Nephron progenitor cell (in vitro differentiated cells): ENCODE measurements at regions not wholly inside any gene's neighbourhood (a gene's known extent, or its start where the extent isn't known, plus 50 kb on each side); places are given as distances from the start of the nearest gene placed in this dataset.

Experiments used
- DNase-seq: peaks from one replicate; pipeline ENCODE4 v3.0.0; 2021
- H3K27ac Mint-ChIP-seq: 2 replicates; pipeline ENCODE4 v1.8.0; 2021; ENCODE audit warnings: mild to moderate bottlenecking, moderate library complexity, mixed read lengths
- H3K27me3 Mint-ChIP-seq: 2 replicates; pipeline ENCODE4 v1.8.0; 2021; ENCODE audit warnings: mild to moderate bottlenecking, low read depth, mixed read lengths; ENCODE audit not compliant: poor library complexity
- H3K36me3 Mint-ChIP-seq: 2 replicates; pipeline ENCODE4 v1.8.0; 2021; ENCODE audit warnings: low read depth, mixed read lengths
- H3K4me1 Mint-ChIP-seq: 2 replicates; pipeline ENCODE4 v1.8.0; 2021; ENCODE audit warnings: mixed read lengths
- H3K4me3 Mint-ChIP-seq: 2 replicates; pipeline ENCODE4 v1.8.0; 2021; ENCODE audit warnings: mild to moderate bottlenecking, moderate library complexity, mixed read lengths
- H3K9me3 Mint-ChIP-seq: 2 replicates; pipeline ENCODE4 v1.8.0; 2021; ENCODE audit warnings: mild to moderate bottlenecking, moderate library complexity, mixed read lengths
- CTCF ChIP-seq: fragments of 200-600 bp; sonication (generic); IDR thresholded peaks from 2 replicates; pipeline ENCODE4 v1.5.0; 2021; ENCODE audit warnings: antibody characterized with exemption

- no peak overlapping the region for H3K27ac Mint-ChIP-seq
- peaks cover 4% of the 10 kb centered on the region for H3K27me3 Mint-ChIP-seq
- H3K9me3 Mint-ChIP-seq, result no peaks in the 10 kb centered on the region
- no peak for DNase-seq
- TF ChIP-seq CTCF, result no peak
- peaks cover 11% of the 10 kb centered on the region for H3K4me1 Mint-ChIP-seq
- no peak overlapping the region for H3K4me3 Mint-ChIP-seq
- no peaks in the 10 kb centered on the region for H3K36me3 Mint-ChIP-seq
Measured at GRCh38 chr13:104357672-104358354, 1291.6 kb upstream of the SLC10A2 start.

- no peak overlapping the region for H3K27ac Mint-ChIP-seq
- H3K9me3 Mint-ChIP-seq, result no peaks in the 10 kb centered on the region
- DNase-seq, result no peak
- peaks cover 4% of the 10 kb centered on the region for H3K27me3 Mint-ChIP-seq
- TF ChIP-seq CTCF, result no peak
- no peaks in the 10 kb centered on the region for H3K36me3 Mint-ChIP-seq
- peaks cover 11% of the 10 kb centered on the region for H3K4me1 Mint-ChIP-seq
- no peak overlapping the region for H3K4me3 Mint-ChIP-seq
Measured at GRCh38 chr13:104357174-104357573, 1291.0 kb upstream of the SLC10A2 start.

GRCh38 chr13:104355041-104355670 is 1288.9 kb upstream of the SLC10A2 start:
- Mint-ChIP-seq H3K4me3 (no peak overlapping the region), H3K27me3 (peaks cover 4% of the 10 kb centered on the region), H3K4me1 (peaks cover 11% of the 10 kb centered on the region), H3K9me3 (peaks cover 3% of the 10 kb centered on the region), H3K36me3 (no peaks in the 10 kb centered on the region), H3K27ac (no peak overlapping the region)
- no peak for TF ChIP-seq CTCF
- DNase-seq, result no peak

GRCh38 chr13:104327211-104327610 is 1261.0 kb upstream of the SLC10A2 start:
- DNase-seq, result no peak
- Mint-ChIP-seq H3K36me3 (no peaks in the 10 kb centered on the region), H3K9me3 (peaks cover 22% of the 10 kb centered on the region), H3K4me1 (no peaks in the 10 kb centered on the region), H3K27ac (no peak overlapping the region), H3K27me3 (no peaks in the 10 kb centered on the region), H3K4me3 (no peak overlapping the region)
- no peak for TF ChIP-seq CTCF

GRCh38 chr13:104326523-104326922 is 1260.3 kb upstream of the SLC10A2 start:
- H3K27me3 Mint-ChIP-seq, result no peaks in the 10 kb centered on the region
- H3K4me3 Mint-ChIP-seq, result no peak overlapping the region
- no peaks in the 10 kb centered on the region for H3K36me3 Mint-ChIP-seq
- DNase-seq, result no peak
- no peak for TF ChIP-seq CTCF
- H3K9me3 Mint-ChIP-seq, result peaks cover 15% of the 10 kb centered on the region
- no peak overlapping the region for H3K27ac Mint-ChIP-seq
- no peaks in the 10 kb centered on the region for H3K4me1 Mint-ChIP-seq

GRCh38 chr13:104321756-104322155 is 1255.5 kb upstream of the SLC10A2 start:
- no peaks in the 10 kb centered on the region for H3K36me3 Mint-ChIP-seq
- no peaks in the 10 kb centered on the region for H3K9me3 Mint-ChIP-seq
- TF ChIP-seq CTCF, result no peak
- no peaks in the 10 kb centered on the region for H3K4me1 Mint-ChIP-seq
- H3K27ac Mint-ChIP-seq, result no peak overlapping the region
- no peak overlapping the region for H3K4me3 Mint-ChIP-seq
- no peaks in the 10 kb centered on the region for H3K27me3 Mint-ChIP-seq
- no peak for DNase-seq
